Mucosa of descending colon (tissue), 3 donors: ENCODE measurements at regions not wholly inside any gene's neighbourhood (a gene's known extent, or its start where the extent isn't known, plus 50 kb on each side); places are given as distances from the start of the nearest gene placed in this dataset.

ENCODE experiments used
- ATAC-seq: fragments of 200-7000 bp; cut with Tn5 transposase; one replicate; pipeline ENCODE4 v1.9.1; 2020; ENCODE audit warnings: mild to moderate bottlenecking, moderate library complexity
- DNase-seq, 3 donors: peaks; one replicate each; pipeline ENCODE4 v3.0.0-alpha.2; 2020
- H3K36me3 ChIP-seq: fragments of 200-600 bp; one replicate; pipeline ENCODE4 v1.8.0; 2021; ENCODE audit warnings: low read depth, mild to moderate bottlenecking
- H3K4me1 ChIP-seq: fragments of 200-600 bp; one replicate; pipeline ENCODE4 v1.8.0; 2021; ENCODE audit warnings: low read depth, mild to moderate bottlenecking
- H3K4me3 ChIP-seq: fragments of 200-600 bp; one replicate; pipeline ENCODE4 v1.8.0; 2021; ENCODE audit warnings: mild to moderate bottlenecking
- H3K9me3 ChIP-seq: fragments of 200-600 bp; one replicate; pipeline ENCODE4 v1.8.0; 2021; ENCODE audit warnings: mild to moderate bottlenecking
- CTCF ChIP-seq: fragments of 200-600 bp; IDR thresholded peaks from one replicate; pipeline ENCODE4 v1.8.0; 2022; ENCODE audit warnings: antibody characterized with exemption, mild to moderate bottlenecking
- intact Hi-C, 2 donors: fragments of 100-400 bp; cut with DNase I in 1 of 2; cut with micrococcal nuclease in 1 of 2; formaldehyde crosslinking; loops; one replicate each; pipeline versions ENCODE4 v1.11.0 to v1.11.1; 2022; cut with DNase I, micrococcal nuclease
- donor health status: DM: no; HTN: no; CAD: no; lungs with moderate emphysema.
- donor health status: DM: no; HTN: no; CAD: no.
- donor health status: DM: no; HTN: yes; CAD: no.

GRCh38 chr6:21451546-21452013 lies 142.0 kb upstream of the SOX4 start:
- DNase-seq (no peak), ATAC-seq (peak; percentile 58)
- no peak for TF ChIP-seq CTCF
- H3K36me3 ChIP-seq: no peaks in the 10 kb centered on the region
- no peaks in the 10 kb centered on the region for H3K9me3 ChIP-seq
- H3K4me1 ChIP-seq: no peaks in the 10 kb centered on the region
- no peak overlapping the region for H3K4me3 ChIP-seq
- intact Hi-C loops: no loop called here

GRCh38 chr6:21454262-21454661 lies 139.3 kb upstream of the SOX4 start:
- Histone ChIP-seq H3K9me3 (no peaks in the 10 kb centered on the region), H3K4me1 (no peaks in the 10 kb centered on the region), H3K4me3 (no peak overlapping the region), H3K36me3 (no peaks in the 10 kb centered on the region)
- ATAC-seq (no peak), DNase-seq (no peak)
- TF ChIP-seq CTCF: no peak
- intact Hi-C loops: no loop called here

GRCh38 chr6:21455071-21455470 lies 138.5 kb upstream of the SOX4 start:
- H3K9me3 ChIP-seq: no peaks in the 10 kb centered on the region
- H3K4me3 ChIP-seq: no peak overlapping the region
- no peak for ATAC-seq
- no peak for DNase-seq
- H3K36me3 ChIP-seq: no peaks in the 10 kb centered on the region
- TF ChIP-seq CTCF: no peak
- intact Hi-C loops: no loop called here
- H3K4me1 ChIP-seq: no peaks in the 10 kb centered on the region

- Histone ChIP-seq H3K4me1 (no peaks in the 10 kb centered on the region), H3K9me3 (no peaks in the 10 kb centered on the region), H3K36me3 (no peaks in the 10 kb centered on the region), H3K4me3 (no peak overlapping the region)
- ATAC-seq (no peak), DNase-seq (no peak)
- TF ChIP-seq CTCF: no peak
- intact Hi-C loops: no loop called here
Measured at GRCh38 chr6:21457647-21458046, 135.9 kb upstream of the SOX4 start.

- H3K4me1 ChIP-seq: no peaks in the 10 kb centered on the region
- ATAC-seq (no peak), DNase-seq (no peak)
- no peaks in the 10 kb centered on the region for H3K36me3 ChIP-seq
- intact Hi-C loops: no loop called here
- TF ChIP-seq CTCF: no peak
- no peak overlapping the region for H3K4me3 ChIP-seq
- H3K9me3 ChIP-seq: no peaks in the 10 kb centered on the region
Measured at GRCh38 chr6:21459641-21460040, 133.9 kb upstream of the SOX4 start.

GRCh38 chr6:21461844-21462518 lies 131.6 kb upstream of the SOX4 start:
- no peak for TF ChIP-seq CTCF
- ATAC-seq (no peak), DNase-seq (no peak)
- Histone ChIP-seq H3K36me3 (no peaks in the 10 kb centered on the region), H3K9me3 (no peaks in the 10 kb centered on the region), H3K4me3 (no peak overlapping the region), H3K4me1 (no peaks in the 10 kb centered on the region)
- intact Hi-C loops: no loop called here
